HepG2 (cell line): ENCODE measurements at regions not wholly inside any gene's neighbourhood (a gene's known extent, or its start where the extent isn't known, plus 50 kb on each side); places are given as distances from the start of the nearest gene placed in this dataset.

Experiments used
- ATAC-seq: fragments of 200-7000 bp; cut with Tn5 transposase; 3 replicates; pipeline ENCODE4 v1.9.1; 2020; ENCODE audit warnings: mild to moderate bottlenecking, moderate library complexity
- BruUV-seq: library from RNA; stranded (reverse); fragments of 400-500 nt; replicated peaks from 2 replicates; lab custom pipeline; 2021; lab: Mats Ljungman, UMichigan
- CTCF ChIA-PET: fragments of 300-600 bp; formaldehyde crosslinking; extraction: SDS; loops from one replicate; lab custom pipeline; 2021; ENCODE audit warnings: low total read pairs, inconsistent platforms, low intra/inter-chr PET ratio; lab: Yijun Ruan, JAX
- POLR2A ChIA-PET: fragments of 350-600 bp; sonication (Branson Sonifier 250); formaldehyde crosslinking; loops from one replicate; lab custom pipeline; 2020; ENCODE audit warnings: antibody characterized with exemption, inconsistent platforms; lab: Yijun Ruan, JAX
- DNase-seq: peaks from one replicate; pipeline ENCODE4 v3.0.0-alpha.2; 2015; ENCODE audit warnings: low spot score
- FAIRE-seq: peaks from 3 replicates; lab custom pipeline; 2011; peaks lifted over from hg19 to GRCh38; lab: Jason Lieb, UNC
- H2AFZ ChIP-seq: one replicate; pipeline ENCODE4 v1.6.1; 2011; ENCODE audit warnings: low read length, inconsistent platforms
- H3K27ac ChIP-seq: fragments of 300-600 bp; 3 replicates; pipeline ENCODE4 v1.8.0; 2011; ENCODE audit warnings: mixed run types, mild to moderate bottlenecking, mixed read lengths, low read length, inconsistent platforms; ENCODE audit not compliant: insufficient read depth; ENCODE audit errors: extremely low read length
- H3K27me3 ChIP-seq, 2 experiments: fragments of 200-600 bp in 1 of 2; 2 replicates in 1 of 2; 3 replicates in 1 of 2; pipeline versions ENCODE4 v1.6.0 to v1.8.0; 2011; ENCODE audit warnings: low read length in 2 of 2, mild to moderate bottlenecking in 2 of 2, moderate library complexity in 2 of 2, inconsistent platforms in 1 of 2; ENCODE audit not compliant: insufficient read depth in 2 of 2, control insufficient read depth in 1 of 2
- H3K36me3 ChIP-seq, 2 experiments: fragments of 200-600 bp in 1 of 2; replicated peaks in 1 of 2; 2 replicates in 1 of 2; 3 replicates in 1 of 2; pipeline versions ENCODE4 v1.5.1 to v1.8.0; 2011; ENCODE audit warnings: low read length in 2 of 2, inconsistent platforms in 1 of 2; ENCODE audit not compliant: insufficient read depth in 2 of 2, control insufficient read depth in 1 of 2
- H3K4me1 ChIP-seq: 2 replicates; pipeline ENCODE4 v1.5.1; 2012; ENCODE audit warnings: low read length, inconsistent platforms; ENCODE audit not compliant: insufficient read depth
- H3K4me2 ChIP-seq: 2 replicates; pipeline ENCODE4 v1.6.0; 2011; ENCODE audit warnings: low read depth, low read length, inconsistent platforms
- H3K4me3 ChIP-seq, 3 experiments: fragments of 200-600 bp in 1 of 3; sonication (generic), shearing (Covaris generic) in 1 of 3; replicated peaks in 1 of 3; 2 replicates each; pipeline ENCODE4 v1.5.1; 2011 to 2016; ENCODE audit warnings: low read length in 3 of 3, inconsistent platforms in 2 of 3, low read depth in 2 of 3, mild to moderate bottlenecking in 2 of 3, control low read depth in 1 of 3, mixed read lengths in 1 of 3; ENCODE audit not compliant: insufficient read depth in 1 of 3
- H3K79me2 ChIP-seq: one replicate; pipeline ENCODE4 v1.6.1; 2011; ENCODE audit warnings: low read length, inconsistent platforms; ENCODE audit not compliant: insufficient read depth
- H3K9ac ChIP-seq: 2 replicates; pipeline ENCODE4 v1.6.0; 2011; ENCODE audit warnings: mild to moderate bottlenecking, low read depth, low read length, inconsistent platforms; ENCODE audit not compliant: insufficient read depth
- H3K9me3 ChIP-seq: 2 replicates; pipeline ENCODE4 v1.5.1; 2012; ENCODE audit warnings: mild to moderate bottlenecking, low read length
- H4K20me1 ChIP-seq: 2 replicates; pipeline ENCODE4 v1.6.0; 2011; ENCODE audit warnings: inconsistent platforms, mild to moderate bottlenecking, low read length, moderate library complexity; ENCODE audit not compliant: insufficient read depth
- ATRX ChIP-seq: sonication (generic); formaldehyde crosslinking; IDR thresholded peaks from 2 replicates; pipeline ENCODE4 v1.4.0; 2020; ENCODE audit warnings: missing genetic modification reagents, borderline replicate concordance
- BCL6 ChIP-seq: IDR thresholded peaks from 2 replicates; pipeline ENCODE4 v1.6.1; 2016; ENCODE audit warnings: missing genetic modification reagents, missing compliant biosample characterization
- CEBPB ChIP-seq: IDR thresholded peaks from 2 replicates; pipeline ENCODE4 v1.6.1; 2011; ENCODE audit warnings: low read depth, low read length, improper control_type of control experiment, borderline replicate concordance
- FOSL2 ChIP-seq: sonication (generic); formaldehyde crosslinking; IDR thresholded peaks from 2 replicates; pipeline ENCODE4 v1.4.0; 2020; ENCODE audit warnings: missing genetic modification reagents
- HNF4G ChIP-seq, 2 experiments: sonication (generic) in 1 of 2; formaldehyde crosslinking in 1 of 2; IDR thresholded peaks; 2 replicates each; pipeline versions ENCODE4 v1.4.0 to v1.6.1; 2011 to 2020; ENCODE audit warnings: borderline replicate concordance in 2 of 2, low read depth in 2 of 2, mild to moderate bottlenecking in 2 of 2, low read length in 1 of 2, missing genetic modification reagents in 1 of 2, moderate library complexity in 1 of 2
- KLF15 ChIP-seq: sonication (generic); formaldehyde crosslinking; IDR thresholded peaks from 2 replicates; pipeline ENCODE4 v1.8.1; 2023; ENCODE audit warnings: borderline replicate concordance, mild to moderate bottlenecking, inconsistent platforms, missing genetic modification reagents, mixed read lengths
- PITX1 ChIP-seq: sonication (generic); formaldehyde crosslinking; IDR thresholded peaks from 2 replicates; pipeline ENCODE4 v1.5.1; 2020; ENCODE audit warnings: mild to moderate bottlenecking, missing genetic modification reagents
- RARA ChIP-seq: IDR thresholded peaks from 2 replicates; pipeline ENCODE4 v1.6.1; 2016; ENCODE audit warnings: missing genetic modification reagents, missing compliant biosample characterization
- RXRB ChIP-seq: IDR thresholded peaks from 2 replicates; pipeline ENCODE4 v1.6.1; 2016; ENCODE audit warnings: borderline replicate concordance, missing genetic modification reagents, missing compliant biosample characterization
- ZMYM4 ChIP-seq: sonication (generic); formaldehyde crosslinking; IDR thresholded peaks from 2 replicates; pipeline ENCODE4 v1.8.1; 2023; ENCODE audit warnings: mild to moderate bottlenecking, missing genetic modification reagents
- ZNF567 ChIP-seq: sonication (generic); formaldehyde crosslinking; IDR thresholded peaks from 2 replicates; pipeline ENCODE4 v1.8.1; 2023; ENCODE audit warnings: mild to moderate bottlenecking, missing genetic modification reagents, borderline replicate concordance
- ZNF576 ChIP-seq: sonication (generic); formaldehyde crosslinking; IDR thresholded peaks from 2 replicates; pipeline ENCODE4 v1.4.0; 2020; ENCODE audit warnings: mild to moderate bottlenecking, missing genetic modification reagents
- ZNF674 ChIP-seq: sonication (generic); formaldehyde crosslinking; IDR thresholded peaks from 2 replicates; pipeline ENCODE4 v1.5.0; 2020; ENCODE audit warnings: low read depth, mild to moderate bottlenecking, missing genetic modification reagents
- ZNF775 ChIP-seq: sonication (generic); formaldehyde crosslinking; IDR thresholded peaks from 2 replicates; pipeline ENCODE4 v1.4.0; 2020; ENCODE audit warnings: missing genetic modification reagents, mild to moderate bottlenecking, moderate library complexity, borderline replicate concordance
- WGBS: methylation state at CpG from one replicate; pipeline ENCODE4 v1.1.6; 2017; ENCODE audit warnings: low lambda C conversion rate; 5-methylcytosine and 5-hydroxymethylcytosine counted together
- in situ Hi-C: cut with HindIII; loops from 2 replicates; pipeline ENCODE4 v1.10.0; 2017; ENCODE audit warnings: low pct_unique_long_range_greater_than_20kb; ENCODE audit not compliant: extremely low pct_ligation_motif_present
- intact Hi-C: fragments of 100-400 bp; cut with micrococcal nuclease; formaldehyde crosslinking; loops from one replicate; pipeline ENCODE4 v1.10.0; 2022; ENCODE audit not compliant: unreplicated experiment

- no peak for TF ChIP-seq ZNF775 (CRISPR knock-in tag)
- TF ChIP-seq RXRB (CRISPR knock-in tag) = no peak
Observed at GRCh38 chr5:109938453-109938852, 248.7 kb downstream of the MAN2A1 start (continued).

GRCh38 chr5:109939116-109939682, 249.5 kb downstream of the MAN2A1 start:
- ChIA-PET POLR2A (interaction anchor here (1.5 kb wide), 1 partner anchor 38 kb away, joined by 6 read pairs; no protein-coding TSS in a partner anchor), CTCF (no interaction called here)
- TF ChIP-seq KLF15 (CRISPR knock-in tag) (no peak), ZMYM4 (0 out of 2 replicates have a peak, but pooled peaks have one; percentile 5), ATRX (CRISPR knock-in tag) (no peak), RARA (CRISPR knock-in tag) (peak; percentile 11; the same call in 1 of the 2 replicates), ZNF576 (CRISPR knock-in tag) (no peak), PITX1 (CRISPR knock-in tag) (no peak), BCL6 (CRISPR knock-in tag) (peak; percentile 85), HNF4G (IDR thresholded peaks at IDR 0.05; ENCODE audit: borderline replicate concordance, low read depth, low read length) (no peak), HNF4G (CRISPR knock-in tag; IDR thresholded peaks at IDR 0.05; ENCODE audit: borderline replicate concordance, low read depth) (no peak), ZNF567 (no peak), FOSL2 (peak; percentile 63), ZNF674 (CRISPR knock-in tag) (no peak), CEBPB (peak; percentile 67)
- no peak overlapping the region for H3K4me3 ChIP-seq
- no peaks in the 10 kb centered on the region for H3K27me3 ChIP-seq
- no peak overlapping the region for H3K27ac ChIP-seq
- no TSS peak for BruUV-seq
- no peak overlapping the region for H3K9ac ChIP-seq
- no peak for DNase-seq
- H3K4me1 ChIP-seq = peaks cover 36% of the 10 kb centered on the region
- no peaks in the 10 kb centered on the region for H3K9me3 ChIP-seq
- intact Hi-C loops = no loop called here
- H3K79me2 ChIP-seq = no peaks in the 10 kb centered on the region
- no peak overlapping the region for H2AFZ ChIP-seq
- FAIRE-seq = no peak
- ATAC-seq = no peak
- no peaks in the 10 kb centered on the region for H3K36me3 ChIP-seq
- in situ Hi-C loops = no loop called here
- H3K4me2 ChIP-seq = peak overlapping the region; percentile 36
- no peaks in the 10 kb centered on the region for H4K20me1 ChIP-seq
- 76% methylated on average over 6 of the region's 7 CpGs for WGBS
